Tongue (tissue), 1 donor: ENCODE measurements at regions not wholly inside any gene's neighbourhood (a gene's known extent, or its start where the extent isn't known, plus 50 kb on each side); places are given as distances from the start of the nearest gene placed in this dataset.
"Not testable (repeated sequence)": the region's sequence is repeated elsewhere in the genome, so short reads cannot be mapped to it uniquely, and the experiment has no call there.

Experiments used
- DNase-seq: peaks from one replicate; pipeline ENCODE4 v3.0.0-alpha.2; 2015

GRCh38 chr3:15851735-15852134, 54.0 kb upstream of the ANKRD28 start:
- DNase-seq = no peak

- peak; percentile 44 for DNase-seq
These were observed 61.0 kb upstream of the ANKRD28 start for GRCh38 chr3:15858547-15859506.

- DNase-seq = peak; percentile 94
These were observed 61.8 kb upstream of the ANKRD28 start for GRCh38 chr3:15859507-15860013.

DNA sequence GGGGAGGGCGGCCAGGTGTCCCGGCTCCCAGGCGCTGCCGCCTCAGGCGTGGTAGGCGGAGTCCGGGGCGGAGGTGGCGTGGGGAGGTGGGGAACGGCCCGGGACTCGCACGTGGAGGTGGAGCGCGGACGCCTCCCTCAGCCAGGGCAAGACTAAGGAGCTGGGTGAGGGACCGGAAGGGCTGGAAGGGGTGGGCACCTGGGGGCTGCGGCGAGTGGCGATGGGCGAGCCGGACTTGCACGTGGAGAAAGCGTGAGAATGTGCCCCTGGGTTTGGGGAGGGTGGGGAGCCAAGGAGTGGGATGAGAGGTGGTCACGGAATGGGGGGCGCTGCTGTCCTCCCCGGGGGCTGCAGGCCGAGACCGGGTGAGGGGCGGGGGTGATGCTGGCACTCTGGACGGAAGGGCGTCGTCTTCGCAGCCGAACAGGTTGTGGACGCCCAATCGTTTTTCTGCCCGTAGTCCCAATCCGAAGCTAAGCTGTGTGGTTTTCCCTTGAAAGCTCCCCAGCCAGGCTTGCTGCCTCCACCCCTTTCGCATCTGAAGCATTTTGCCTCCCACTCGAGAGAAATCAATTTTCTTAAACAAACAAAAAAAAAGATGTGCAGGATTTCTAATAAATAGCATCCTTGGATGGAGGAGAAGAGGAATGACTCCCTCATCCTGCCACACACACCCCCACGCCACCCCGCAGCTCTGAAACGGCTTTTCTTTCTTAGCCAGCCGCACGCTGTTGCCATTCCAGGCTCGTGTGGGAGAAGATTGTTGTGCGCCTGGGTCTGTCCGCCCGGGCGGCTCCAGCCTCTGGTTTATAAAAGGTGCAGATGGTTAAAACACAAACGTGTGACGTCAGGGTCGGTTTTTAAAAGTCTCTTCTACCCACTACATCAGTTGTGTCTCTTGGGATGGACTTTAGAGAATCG, 62.5 kb upstream of the ANKRD28 start:
- DNase-seq = peak; percentile 59

DNA sequence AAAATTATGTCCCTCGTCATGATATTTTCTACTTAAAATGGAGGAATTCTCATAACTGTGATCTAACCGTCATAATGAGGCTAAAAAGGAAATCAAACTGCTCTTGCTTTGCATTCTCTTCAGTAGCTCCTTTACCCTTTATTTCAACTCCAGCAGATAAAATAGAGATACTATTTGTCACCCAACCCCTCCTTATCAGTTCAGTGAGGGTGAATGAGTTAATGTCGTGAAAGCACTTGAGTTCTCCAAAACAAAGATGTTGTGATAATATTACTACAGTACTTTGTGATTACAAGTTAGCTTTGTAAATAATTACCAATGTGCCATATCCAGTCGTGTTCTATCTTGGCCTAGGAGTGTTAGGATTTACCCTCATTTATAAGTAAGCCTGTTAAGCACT, 63.4 kb upstream of the ANKRD28 start:
- no peak for DNase-seq

- no peak for DNase-seq
These were observed 75.0 kb upstream of the ANKRD28 start for GRCh38 chr3:15872807-15873206.

GRCh38 chr3:15873415-15873814, 75.6 kb upstream of the ANKRD28 start:
- DNase-seq = no peak

DNA sequence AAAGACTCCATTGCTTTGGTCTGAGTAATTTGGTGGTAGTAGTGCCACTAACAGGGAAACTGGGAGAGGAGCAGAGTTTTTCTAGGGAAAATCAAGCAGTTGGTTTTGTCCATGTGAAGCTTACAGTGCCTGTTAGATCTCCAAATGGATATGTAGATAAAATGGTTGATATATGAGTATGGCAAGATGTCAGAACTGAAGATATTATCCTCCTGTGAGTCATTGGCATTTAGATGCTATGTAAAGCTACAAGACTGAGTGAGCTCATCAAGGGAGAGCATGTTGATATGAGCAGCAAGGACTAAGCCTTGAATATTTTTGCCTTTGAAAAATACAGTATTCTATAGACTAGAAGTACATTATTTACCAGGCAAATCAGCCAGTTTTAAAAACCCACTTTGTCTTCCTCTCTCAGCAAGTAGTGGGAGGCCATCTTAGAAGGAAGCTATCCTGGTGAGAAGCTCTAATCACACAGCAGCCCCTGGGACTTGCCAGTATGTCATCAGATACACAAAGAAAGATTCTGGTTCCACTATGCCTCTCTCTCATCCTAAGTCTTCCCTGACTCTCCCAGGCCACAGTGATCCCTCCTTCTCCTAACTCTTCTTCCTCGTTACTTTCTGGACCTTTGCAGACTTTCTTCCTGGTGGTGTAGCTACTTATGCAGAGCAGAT, 77.4 kb upstream of the ANKRD28 start:
- no peak for DNase-seq

DNA sequence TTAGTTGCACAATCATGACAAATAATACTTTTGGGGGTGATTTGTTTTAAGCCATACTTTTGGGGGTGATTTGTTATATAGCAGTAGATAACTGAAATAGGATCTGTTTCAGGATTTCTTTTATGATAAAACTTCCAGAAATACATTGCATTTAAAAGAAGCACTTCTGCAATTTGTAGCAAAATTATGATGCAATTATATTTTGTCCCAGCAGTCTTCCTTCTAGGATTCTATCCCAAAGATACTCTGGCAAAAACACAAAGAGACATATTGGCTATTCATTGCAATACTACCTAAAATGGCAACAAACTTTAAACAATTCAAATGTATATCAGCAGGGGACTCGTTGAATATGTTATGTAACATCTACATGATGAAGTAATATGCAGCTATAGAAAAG, 78.9 kb upstream of the ANKRD28 start:
- no peak for DNase-seq

DNA sequence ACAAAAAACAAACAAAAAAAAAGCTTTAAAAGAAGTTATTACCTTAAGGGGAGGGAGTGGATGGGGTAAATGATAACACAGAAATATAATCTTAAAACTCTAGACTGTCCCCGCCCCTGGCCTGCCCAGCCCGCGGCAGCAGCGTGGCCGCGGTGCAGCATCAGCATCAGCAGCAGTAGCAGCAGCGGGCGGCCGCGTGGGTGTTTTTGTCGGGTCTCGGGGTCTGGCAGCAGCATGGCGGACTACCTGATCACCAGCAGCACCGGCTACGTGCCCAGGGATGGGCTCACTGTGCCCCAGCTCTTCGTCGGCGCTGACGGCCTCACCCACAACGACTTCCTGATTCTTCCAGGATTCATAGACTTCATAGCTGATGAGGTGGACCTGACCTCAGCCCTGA, 80.0 kb upstream of the ANKRD28 start:
- no peak for DNase-seq

DNA sequence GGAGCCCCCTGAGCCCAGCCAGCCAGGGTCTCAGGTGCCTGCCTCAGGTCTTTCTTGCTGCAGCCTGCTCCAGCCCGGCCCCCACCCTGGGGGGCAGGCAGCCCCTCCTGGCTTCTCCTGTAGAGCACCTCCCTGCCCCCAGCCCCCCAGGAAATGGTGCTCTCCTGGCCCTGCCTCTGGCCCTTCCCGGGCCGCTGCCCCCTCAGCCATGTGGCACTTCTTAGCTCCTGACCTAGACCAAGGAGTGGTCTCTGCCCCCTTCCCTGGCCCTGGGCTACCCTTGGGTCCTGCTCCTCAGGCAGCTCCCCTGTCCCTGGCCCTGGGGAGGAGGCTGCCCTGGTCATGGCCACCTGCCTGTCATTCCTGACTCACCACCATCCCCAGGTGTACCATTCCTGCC, 82.0 kb upstream of the ANKRD28 start:
- not testable (repeated sequence) for DNase-seq

- DNase-seq = no peak
These were observed 84.8 kb upstream of the ANKRD28 start for GRCh38 chr3:15882577-15882976.

DNA sequence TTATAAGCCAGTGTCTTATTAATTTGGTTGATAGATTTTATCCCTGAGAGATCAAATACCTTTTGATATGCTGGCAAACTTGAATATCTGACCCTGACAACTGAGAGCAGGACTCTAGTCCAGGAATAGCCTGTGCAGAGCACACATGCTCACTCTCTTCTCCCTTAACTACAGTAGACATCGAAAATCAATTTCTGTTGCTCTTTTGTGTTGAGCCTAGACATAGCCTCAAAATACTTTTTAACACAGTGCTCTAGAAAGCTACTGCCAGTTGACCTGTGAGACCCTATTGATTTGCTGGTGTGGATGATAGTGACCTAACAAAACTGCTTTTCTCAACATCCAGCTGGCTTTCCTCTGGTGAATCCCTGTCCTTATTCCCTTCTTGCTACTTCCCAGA, 86.4 kb upstream of the ANKRD28 start:
- no peak for DNase-seq

GRCh38 chr3:15886521-15886920, 88.7 kb upstream of the ANKRD28 start:
- no peak for DNase-seq

DNA sequence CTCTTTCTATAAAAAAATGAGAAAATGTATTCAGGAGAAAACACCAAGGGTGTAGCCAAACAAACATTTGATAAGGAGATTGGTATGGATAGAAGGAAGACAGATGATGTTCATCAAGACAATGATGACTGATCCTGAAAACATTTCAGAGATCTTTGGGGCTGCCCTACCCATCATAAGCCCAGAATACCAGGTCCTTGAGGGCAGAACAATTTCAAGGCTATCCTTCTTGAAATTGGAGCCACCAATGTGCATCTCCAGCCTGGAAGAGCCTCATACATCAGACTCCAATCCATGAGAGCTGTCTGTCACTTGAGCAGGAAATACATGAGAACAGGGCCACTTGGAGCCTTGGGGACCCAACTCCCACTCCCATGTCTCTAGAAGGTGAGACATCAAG, 89.5 kb upstream of the ANKRD28 start:
- no peak for DNase-seq

DNA sequence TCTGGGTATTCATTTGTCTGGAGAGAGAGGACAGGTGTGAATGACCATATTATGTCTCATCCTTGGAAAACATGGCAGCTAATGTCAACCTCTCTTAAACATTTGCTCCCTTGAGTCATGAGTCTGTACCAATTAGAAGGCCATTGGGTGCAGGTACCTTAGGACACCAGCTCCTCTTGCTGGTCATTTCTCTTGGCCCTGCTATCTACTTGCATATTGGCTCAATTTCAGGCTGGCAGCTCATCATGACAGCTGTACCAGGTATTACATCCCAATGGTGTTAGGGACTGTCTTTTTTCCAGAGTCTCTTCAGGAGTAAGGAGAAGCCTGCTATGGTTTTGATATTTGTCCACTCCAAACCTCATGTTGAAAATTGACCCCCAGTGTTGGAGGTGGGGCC, 92.2 kb upstream of the ANKRD28 start:
- no peak for DNase-seq

GRCh38 chr3:15892311-15893227, 94.8 kb upstream of the ANKRD28 start:
- no peak for DNase-seq

- no peak for DNase-seq
These were observed 96.6 kb upstream of the ANKRD28 start for GRCh38 chr3:15894382-15894781.

- DNase-seq = no peak
These were observed 98.7 kb upstream of the ANKRD28 start for GRCh38 chr3:15896500-15896899.

- DNase-seq = no peak
These were observed 101.6 kb upstream of the ANKRD28 start for GRCh38 chr3:15899388-15899787.

DNA sequence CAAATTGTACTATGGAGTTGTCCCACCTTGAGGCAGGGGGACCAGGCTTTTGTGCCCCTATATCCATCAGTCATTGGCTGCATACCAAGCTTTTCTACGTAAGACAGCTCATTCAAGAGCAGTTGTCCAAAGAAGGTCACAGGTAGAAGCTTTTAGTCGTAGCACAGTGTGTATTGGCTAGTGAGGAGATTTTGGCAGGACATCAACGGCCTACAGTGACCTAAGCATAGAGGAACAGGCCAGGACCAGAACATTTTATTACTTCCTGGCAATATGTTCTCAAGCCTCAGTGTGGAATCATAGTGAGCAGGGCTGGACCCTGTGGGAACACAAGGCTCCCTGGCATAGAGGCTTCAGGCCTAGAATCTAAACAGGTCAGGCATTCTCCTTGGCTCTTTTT, 105.4 kb upstream of the ANKRD28 start:
- DNase-seq = peak; percentile 21
